Neural cell (in vitro differentiated cells): ENCODE measurements at regions not wholly inside any gene's neighbourhood (a gene's known extent, or its start where the extent isn't known, plus 50 kb on each side); places are given as distances from the start of the nearest gene placed in this dataset.

ENCODE experiments used
- H2AFZ ChIP-seq: fragments of 200-600, 300-800 bp; sonication (generic), shearing (Covaris generic); 2 replicates; pipeline ENCODE4 v1.6.0; 2014; ENCODE audit warnings: low read depth, mild to moderate bottlenecking, antibody characterized with exemption, low read length, moderate library complexity
- H3F3A ChIP-seq: fragments of 200-600 bp; shearing (Covaris generic); 2 replicates; pipeline ENCODE4 v1.6.1; 2016; ENCODE audit warnings: mild to moderate bottlenecking, moderate library complexity, mixed read lengths, antibody characterized with exemption, low read length; ENCODE audit not compliant: insufficient read depth, poor library complexity, severe bottlenecking
- H3K27ac ChIP-seq: fragments of 200-600, 300-800 bp; sonication (generic), shearing (Covaris generic); 2 replicates; pipeline ENCODE4 v1.5.1; 2014; ENCODE audit warnings: mild to moderate bottlenecking, low read length, moderate library complexity
- H3K27me3 ChIP-seq: fragments of 300-800, 200-600 bp; sonication (generic), shearing (Covaris generic); 2 replicates; pipeline ENCODE4 v1.6.0; 2014; ENCODE audit warnings: mild to moderate bottlenecking, low read depth, low read length, moderate library complexity; ENCODE audit not compliant: insufficient read depth
- H3K36me3 ChIP-seq: fragments of 300-800, 200-600 bp; sonication (generic), shearing (Covaris generic); 2 replicates; pipeline ENCODE4 v1.5.1; 2014; ENCODE audit warnings: mild to moderate bottlenecking, antibody characterized with exemption, low read length, moderate library complexity; ENCODE audit not compliant: insufficient read depth
- H3K4me2 ChIP-seq: fragments of 300-800, 200-600 bp; sonication (generic), shearing (Covaris generic); 2 replicates; pipeline ENCODE4 v1.6.0; 2014; ENCODE audit warnings: mild to moderate bottlenecking, low read length
- H3K4me3 ChIP-seq: fragments of 300-800, 200-600 bp; sonication (generic), shearing (Covaris generic); 2 replicates; pipeline ENCODE4 v1.5.1; 2014; ENCODE audit warnings: mild to moderate bottlenecking, low read length, moderate library complexity
- H3K79me2 ChIP-seq: fragments of 200-600 bp; shearing (Covaris generic); replicated peaks from 2 replicates; pipeline ENCODE4 v1.6.0; 2014; ENCODE audit warnings: mild to moderate bottlenecking, low read length, moderate library complexity; ENCODE audit not compliant: insufficient read depth
- H3K9ac ChIP-seq: fragments of 300-800, 200-600 bp; sonication (generic), shearing (Covaris generic); 2 replicates; pipeline ENCODE4 v1.6.1; 2016; ENCODE audit warnings: mild to moderate bottlenecking, low read length, mixed read lengths
- H3K9me2 ChIP-seq: fragments of 200-600 bp; shearing (Covaris generic); 2 replicates; pipeline ENCODE4 v1.6.1; 2016; ENCODE audit warnings: mild to moderate bottlenecking, low read length, mixed read lengths; ENCODE audit not compliant: insufficient read depth
- H3K9me3 ChIP-seq: fragments of 200-600, 300-800 bp; sonication (generic), shearing (Covaris generic); 2 replicates; pipeline ENCODE4 v1.6.1; 2016; ENCODE audit warnings: mild to moderate bottlenecking, mixed run types, low read length, moderate library complexity, mixed read lengths
- H4K20me1 ChIP-seq: fragments of 200-600 bp; shearing (Covaris generic); 2 replicates; pipeline ENCODE4 v1.6.1; 2016; ENCODE audit warnings: mild to moderate bottlenecking, mixed run types; ENCODE audit not compliant: insufficient read depth
- EP300 ChIP-seq: fragments of 450-650 bp; conservative IDR thresholded peaks from 2 replicates; pipeline ENCODE4 v1.6.1; 2014; ENCODE audit warnings: antibody characterized with exemption, mild to moderate bottlenecking, moderate library complexity; ENCODE audit not compliant: poor library complexity, severe bottlenecking
- EZH2 ChIP-seq: fragments of 200-600, 300-800 bp; shearing (Covaris generic), sonication (generic); IDR thresholded peaks from 2 replicates; pipeline ENCODE4 v1.6.1; 2014; ENCODE audit warnings: antibody characterized with exemption, low read length, borderline replicate concordance, mild to moderate bottlenecking; ENCODE audit not compliant: insufficient read depth, poor library complexity, severe bottlenecking
- MXI1 ChIP-seq: fragments of 450-650 bp; conservative IDR thresholded peaks from 2 replicates; pipeline ENCODE4 v1.6.1; 2014; ENCODE audit warnings: antibody characterized with exemption, mild to moderate bottlenecking; ENCODE audit not compliant: poor library complexity, severe bottlenecking
- POLR2AphosphoS5 ChIP-seq: IDR thresholded peaks from 2 replicates; pipeline ENCODE4 v1.6.1; 2012
- RAD21 ChIP-seq: fragments of 450-650 bp; conservative IDR thresholded peaks from 2 replicates; pipeline ENCODE4 v1.6.1; 2014; ENCODE audit warnings: antibody characterized with exemption, mild to moderate bottlenecking, moderate library complexity
- SMC3 ChIP-seq: fragments of 450-650 bp; conservative IDR thresholded peaks from 2 replicates; pipeline ENCODE4 v1.6.1; 2014; ENCODE audit warnings: antibody characterized with exemption, mild to moderate bottlenecking, moderate library complexity; ENCODE audit not compliant: poor library complexity
- TAF1 ChIP-seq: IDR thresholded peaks from 2 replicates; pipeline ENCODE4 v1.6.1; 2012; ENCODE audit warnings: low read depth
- TF ChIP-seq, protein P1 (sequence below): fragments of 450-650 bp; IDR thresholded peaks from 2 replicates; pipeline ENCODE4 v1.5.1; 2014; ENCODE audit warnings: antibody characterized with exemption, mild to moderate bottlenecking, moderate library complexity; ENCODE audit not compliant: poor library complexity, severe bottlenecking
- TF ChIP-seq, protein P2 (sequence below): IDR thresholded peaks from 2 replicates; pipeline ENCODE4 v1.6.1; 2012; ENCODE audit warnings: borderline replicate concordance

DNA sequence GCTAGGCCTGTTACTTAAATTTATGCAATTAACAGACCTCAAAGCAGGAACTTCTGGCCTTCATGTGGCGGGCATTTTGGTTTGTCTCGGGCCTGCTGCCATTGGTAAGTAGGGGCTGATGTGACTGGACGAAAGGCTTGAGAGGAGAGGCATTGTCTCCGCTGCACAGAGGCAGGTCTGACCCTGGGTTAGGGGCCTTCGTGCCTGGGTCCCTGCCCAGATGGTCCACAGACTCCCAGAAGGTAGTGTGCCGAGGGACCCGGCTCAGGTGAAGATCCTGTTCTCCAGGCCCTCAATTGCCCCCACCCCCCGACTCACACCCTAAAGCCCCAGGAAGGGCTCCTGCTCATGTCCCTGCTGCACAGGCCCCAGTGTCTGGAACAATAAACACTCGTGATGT is 764.9 kb downstream of the TMEM182 start:
- TF ChIP-seq POLR2AphosphoS5 (no peak), MXI1 (no peak), TAF1 (no peak)
- TF ChIP-seq, protein P1, sequence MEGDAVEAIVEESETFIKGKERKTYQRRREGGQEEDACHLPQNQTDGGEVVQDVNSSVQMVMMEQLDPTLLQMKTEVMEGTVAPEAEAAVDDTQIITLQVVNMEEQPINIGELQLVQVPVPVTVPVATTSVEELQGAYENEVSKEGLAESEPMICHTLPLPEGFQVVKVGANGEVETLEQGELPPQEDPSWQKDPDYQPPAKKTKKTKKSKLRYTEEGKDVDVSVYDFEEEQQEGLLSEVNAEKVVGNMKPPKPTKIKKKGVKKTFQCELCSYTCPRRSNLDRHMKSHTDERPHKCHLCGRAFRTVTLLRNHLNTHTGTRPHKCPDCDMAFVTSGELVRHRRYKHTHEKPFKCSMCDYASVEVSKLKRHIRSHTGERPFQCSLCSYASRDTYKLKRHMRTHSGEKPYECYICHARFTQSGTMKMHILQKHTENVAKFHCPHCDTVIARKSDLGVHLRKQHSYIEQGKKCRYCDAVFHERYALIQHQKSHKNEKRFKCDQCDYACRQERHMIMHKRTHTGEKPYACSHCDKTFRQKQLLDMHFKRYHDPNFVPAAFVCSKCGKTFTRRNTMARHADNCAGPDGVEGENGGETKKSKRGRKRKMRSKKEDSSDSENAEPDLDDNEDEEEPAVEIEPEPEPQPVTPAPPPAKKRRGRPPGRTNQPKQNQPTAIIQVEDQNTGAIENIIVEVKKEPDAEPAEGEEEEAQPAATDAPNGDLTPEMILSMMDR = no peak
- no peak overlapping the region for H2AFZ ChIP-seq
- no peaks in the 10 kb centered on the region for H4K20me1 ChIP-seq
- no peak overlapping the region for H3K4me3 ChIP-seq
- no peaks in the 10 kb centered on the region for H3K79me2 ChIP-seq
- no peaks in the 10 kb centered on the region for H3F3A ChIP-seq
- H3K27ac ChIP-seq = no peak overlapping the region
- no peaks in the 10 kb centered on the region for H3K27me3 ChIP-seq
- H3K4me2 ChIP-seq = no peak overlapping the region
- H3K9me3 ChIP-seq = no peaks in the 10 kb centered on the region
- H3K9ac ChIP-seq = no peak overlapping the region
- no peaks in the 10 kb centered on the region for H3K9me2 ChIP-seq
- no peaks in the 10 kb centered on the region for H3K36me3 ChIP-seq

DNA sequence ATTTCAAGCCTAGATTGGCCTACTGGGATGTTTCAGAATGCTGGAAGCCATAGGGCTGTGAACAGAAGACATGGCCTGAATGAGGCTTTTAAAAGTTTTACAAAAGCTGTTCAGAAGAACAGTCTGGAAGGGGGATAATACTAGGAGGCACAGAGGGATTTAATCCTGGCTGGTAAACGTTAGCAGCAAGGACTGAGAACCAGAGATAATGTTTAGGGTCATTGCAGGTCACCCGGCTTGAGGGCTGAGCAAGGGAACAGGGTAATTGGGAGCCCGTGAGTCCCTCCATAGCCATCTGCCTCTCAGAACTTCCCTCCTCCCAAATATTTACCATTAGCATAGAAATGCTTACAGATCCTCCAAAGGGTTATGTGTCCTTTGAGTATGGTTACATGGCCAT is 765.4 kb downstream of the TMEM182 start:
- Histone ChIP-seq H3K4me2 (no peak overlapping the region), H2AFZ (no peak overlapping the region), H3K27ac (no peak overlapping the region), H3K9ac (no peak overlapping the region), H3K9me2 (no peaks in the 10 kb centered on the region), H3K9me3 (no peaks in the 10 kb centered on the region), H3K36me3 (no peaks in the 10 kb centered on the region), H3K27me3 (no peaks in the 10 kb centered on the region), H4K20me1 (no peaks in the 10 kb centered on the region), H3K79me2 (no peaks in the 10 kb centered on the region), H3K4me3 (no peak overlapping the region), H3F3A (no peaks in the 10 kb centered on the region)
- TF ChIP-seq EZH2 (no peak), SMC3 (no peak), POLR2AphosphoS5 (no peak), RAD21 (no peak)

DNA sequence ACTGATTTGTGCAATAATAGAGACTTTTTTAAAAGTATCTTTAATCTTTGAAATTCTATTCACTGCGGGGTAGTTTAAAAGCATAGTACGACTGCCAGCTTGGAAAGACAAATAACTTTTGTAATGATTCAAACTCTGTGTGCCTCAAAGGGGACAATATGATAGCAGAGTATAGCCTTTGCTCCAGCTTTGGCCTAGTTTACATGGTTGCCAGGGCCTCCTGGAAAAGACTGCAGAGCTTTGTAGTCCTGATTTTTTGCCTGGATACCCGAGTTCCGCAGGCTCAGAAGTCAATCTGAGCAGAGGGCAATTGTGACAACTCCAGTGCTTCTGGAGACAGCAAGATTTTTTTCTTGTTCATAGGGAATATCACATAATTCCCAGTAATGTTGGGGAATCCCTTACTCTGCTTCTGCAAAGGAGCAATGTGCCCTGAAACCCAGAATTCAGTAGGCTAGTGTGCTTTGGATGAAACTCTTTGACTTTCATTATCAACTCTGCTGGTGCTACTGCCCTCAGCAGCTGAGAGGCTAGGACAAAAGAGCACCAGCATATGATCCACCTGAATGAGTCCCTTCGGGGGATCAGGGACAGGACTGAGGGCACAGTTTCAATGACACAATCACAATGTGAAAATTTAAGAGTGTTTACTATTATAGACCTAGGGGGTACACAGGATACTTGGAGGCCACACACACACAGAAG is 768.1 kb downstream of the TMEM182 start:
- no peaks in the 10 kb centered on the region for H3K9me3 ChIP-seq
- H3F3A ChIP-seq = no peaks in the 10 kb centered on the region
- no peaks in the 10 kb centered on the region for H4K20me1 ChIP-seq
- H3K4me3 ChIP-seq = no peak overlapping the region
- no peak overlapping the region for H3K4me2 ChIP-seq
- no peaks in the 10 kb centered on the region for H3K27me3 ChIP-seq
- H3K9me2 ChIP-seq = no peaks in the 10 kb centered on the region
- H3K36me3 ChIP-seq = no peaks in the 10 kb centered on the region
- no peak overlapping the region for H2AFZ ChIP-seq
- no peak overlapping the region for H3K27ac ChIP-seq
- H3K79me2 ChIP-seq = no peaks in the 10 kb centered on the region
- TF ChIP-seq EZH2 (no peak), TAF1 (no peak), POLR2AphosphoS5 (no peak), RAD21 (no peak), EP300 (no peak), SMC3 (no peak), MXI1 (no peak)
- TF ChIP-seq, protein P1 = no peak
- TF ChIP-seq, protein P2, sequence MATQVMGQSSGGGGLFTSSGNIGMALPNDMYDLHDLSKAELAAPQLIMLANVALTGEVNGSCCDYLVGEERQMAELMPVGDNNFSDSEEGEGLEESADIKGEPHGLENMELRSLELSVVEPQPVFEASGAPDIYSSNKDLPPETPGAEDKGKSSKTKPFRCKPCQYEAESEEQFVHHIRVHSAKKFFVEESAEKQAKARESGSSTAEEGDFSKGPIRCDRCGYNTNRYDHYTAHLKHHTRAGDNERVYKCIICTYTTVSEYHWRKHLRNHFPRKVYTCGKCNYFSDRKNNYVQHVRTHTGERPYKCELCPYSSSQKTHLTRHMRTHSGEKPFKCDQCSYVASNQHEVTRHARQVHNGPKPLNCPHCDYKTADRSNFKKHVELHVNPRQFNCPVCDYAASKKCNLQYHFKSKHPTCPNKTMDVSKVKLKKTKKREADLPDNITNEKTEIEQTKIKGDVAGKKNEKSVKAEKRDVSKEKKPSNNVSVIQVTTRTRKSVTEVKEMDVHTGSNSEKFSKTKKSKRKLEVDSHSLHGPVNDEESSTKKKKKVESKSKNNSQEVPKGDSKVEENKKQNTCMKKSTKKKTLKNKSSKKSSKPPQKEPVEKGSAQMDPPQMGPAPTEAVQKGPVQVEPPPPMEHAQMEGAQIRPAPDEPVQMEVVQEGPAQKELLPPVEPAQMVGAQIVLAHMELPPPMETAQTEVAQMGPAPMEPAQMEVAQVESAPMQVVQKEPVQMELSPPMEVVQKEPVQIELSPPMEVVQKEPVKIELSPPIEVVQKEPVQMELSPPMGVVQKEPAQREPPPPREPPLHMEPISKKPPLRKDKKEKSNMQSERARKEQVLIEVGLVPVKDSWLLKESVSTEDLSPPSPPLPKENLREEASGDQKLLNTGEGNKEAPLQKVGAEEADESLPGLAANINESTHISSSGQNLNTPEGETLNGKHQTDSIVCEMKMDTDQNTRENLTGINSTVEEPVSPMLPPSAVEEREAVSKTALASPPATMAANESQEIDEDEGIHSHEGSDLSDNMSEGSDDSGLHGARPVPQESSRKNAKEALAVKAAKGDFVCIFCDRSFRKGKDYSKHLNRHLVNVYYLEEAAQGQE = no peak
- H3K9ac ChIP-seq = no peak overlapping the region
